CD8-positive, alpha-beta memory T cell (primary cell): ENCODE measurements at regions not wholly inside any gene's neighbourhood (a gene's known extent, or its start where the extent isn't known, plus 50 kb on each side); places are given as distances from the start of the nearest gene placed in this dataset.

ENCODE experiments used
- CTCF ChIA-PET: fragments of 350-600 bp; sonication (Branson Sonifier 250); formaldehyde crosslinking; loops from one replicate; lab custom pipeline; 2021; ENCODE audit warnings: antibody characterized with exemption; lab: Charles Lee
- POLR2A ChIA-PET: fragments of 350-600 bp; sonication (Branson Sonifier 250); formaldehyde crosslinking; loops from one replicate; lab custom pipeline; 2021; ENCODE audit warnings: antibody characterized with exemption; lab: Charles Lee
- DNase-seq, 5 donors: peaks; one replicate each; pipeline versions ENCODE4 v3.0.0 to v3.0.0-alpha.2; 2020 to 2022; ENCODE audit warnings: mixed read lengths in 1 of 5
- H3K27ac ChIP-seq: one replicate; pipeline ENCODE4 v1.7.0; 2013; ENCODE audit warnings: low read depth, mild to moderate bottlenecking, low read length, moderate library complexity
- H3K27me3 ChIP-seq: 2 replicates; pipeline ENCODE4 v1.7.0; 2013; ENCODE audit warnings: low read length, mild to moderate bottlenecking; ENCODE audit not compliant: insufficient read depth, poor library complexity, severe bottlenecking
- H3K36me3 ChIP-seq: 2 replicates; pipeline ENCODE4 v1.7.0; 2013; ENCODE audit warnings: mild to moderate bottlenecking, low read length, moderate library complexity; ENCODE audit not compliant: insufficient read depth
- H3K4me1 ChIP-seq: 2 replicates; pipeline ENCODE4 v1.7.0; 2013; ENCODE audit warnings: mild to moderate bottlenecking, low read length, moderate library complexity; ENCODE audit not compliant: insufficient read depth
- H3K4me3 ChIP-seq: 2 replicates; pipeline ENCODE4 v1.7.0; 2013; ENCODE audit warnings: mild to moderate bottlenecking, low read length
- H3K9me3 ChIP-seq: 2 replicates; pipeline ENCODE4 v1.7.0; 2013; ENCODE audit warnings: mild to moderate bottlenecking, low read length
- H3K27ac Mint-ChIP-seq, 8 donors: one replicate each; pipeline ENCODE4 v1.8.0; 2020 to 2021; ENCODE audit warnings: mixed read lengths in 8 of 8, mild to moderate bottlenecking in 6 of 8, inconsistent platforms in 3 of 8, moderate library complexity in 3 of 8
- H3K27me3 Mint-ChIP-seq, 2 donors: one replicate each; pipeline ENCODE4 v1.8.0; 2020 to 2021; ENCODE audit warnings: mixed read lengths in 2 of 2, mild to moderate bottlenecking in 1 of 2, moderate library complexity in 1 of 2
- H3K36me3 Mint-ChIP-seq, 3 donors: one replicate each; pipeline ENCODE4 v1.8.0; 2020 to 2021; ENCODE audit warnings: mixed read lengths in 3 of 3, inconsistent platforms in 1 of 3, mild to moderate bottlenecking in 1 of 3
- H3K4me1 Mint-ChIP-seq, 3 donors: one replicate each; pipeline ENCODE4 v1.8.0; 2020 to 2021; ENCODE audit warnings: mixed read lengths in 3 of 3, inconsistent platforms in 1 of 3, mild to moderate bottlenecking in 1 of 3
- H3K4me3 Mint-ChIP-seq, 7 donors: one replicate each; pipeline ENCODE4 v1.8.0; 2020 to 2021; ENCODE audit warnings: mixed read lengths in 7 of 7, mild to moderate bottlenecking in 6 of 7, moderate library complexity in 4 of 7, inconsistent platforms in 2 of 7
- H3K9me3 Mint-ChIP-seq, 5 donors: one replicate each; pipeline ENCODE4 v1.8.0; 2020 to 2022; ENCODE audit warnings: mixed read lengths in 5 of 5, mild to moderate bottlenecking in 3 of 5, moderate library complexity in 2 of 5, inconsistent platforms in 1 of 5

GRCh38 chr4:24328711-24329110 lies 255.6 kb downstream of the DHX15 start:
- no peaks in the 10 kb centered on the region for H3K36me3 Mint-ChIP-seq

DNA sequence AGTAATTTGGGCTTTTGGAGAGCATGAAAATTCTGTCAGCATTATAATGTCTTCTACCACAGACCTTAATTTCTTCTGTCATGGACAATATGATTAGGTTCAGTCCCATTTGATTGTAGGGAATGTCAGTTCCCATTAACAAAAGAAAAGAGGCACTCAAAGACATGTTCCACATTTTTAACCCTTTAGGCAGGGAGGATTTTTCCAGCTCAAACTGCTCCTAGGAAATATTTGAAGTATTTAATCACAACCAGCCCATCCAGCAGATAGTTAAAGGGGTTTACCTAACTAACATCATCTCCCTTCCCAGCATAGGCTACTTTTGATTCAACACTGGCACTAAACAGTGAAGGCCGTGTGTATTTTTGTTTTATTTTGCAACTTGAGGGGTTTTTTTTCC lies 256.0 kb downstream of the DHX15 start:
- no peak for DNase-seq
- Histone ChIP-seq H3K36me3 (no peaks in the 10 kb centered on the region), H3K27ac (no peak overlapping the region), H3K4me3 (no peak overlapping the region), H3K9me3 (no peaks in the 10 kb centered on the region), H3K4me1 (no peaks in the 10 kb centered on the region), H3K27me3 (no peaks in the 10 kb centered on the region)
- no peak overlapping the region for H3K27ac Mint-ChIP-seq
- no peak overlapping the region for H3K4me3 Mint-ChIP-seq
- H3K9me3 Mint-ChIP-seq: peaks cover 0 to 6% (median 0%) of the 10 kb centered on the region in 5 donors
- H3K4me1 Mint-ChIP-seq: no peaks in the 10 kb centered on the region
- CTCF ChIA-PET: no interaction called here
- H3K36me3 Mint-ChIP-seq: no peaks in the 10 kb centered on the region
- POLR2A ChIA-PET: no interaction called here
- no peaks in the 10 kb centered on the region for H3K27me3 Mint-ChIP-seq

More at GRCh38 chr4:24328711-24329110, 255.6 kb downstream of the DHX15 start:
- H3K9me3 Mint-ChIP-seq: peaks cover 0 to 6% (median 0%) of the 10 kb centered on the region in 5 donors
- Histone ChIP-seq H3K4me1 (no peaks in the 10 kb centered on the region), H3K27me3 (no peaks in the 10 kb centered on the region), H3K36me3 (no peaks in the 10 kb centered on the region), H3K9me3 (no peaks in the 10 kb centered on the region), H3K27ac (no peak overlapping the region), H3K4me3 (no peak overlapping the region)
- H3K4me3 Mint-ChIP-seq: no peak overlapping the region
- H3K27ac Mint-ChIP-seq: no peak overlapping the region
- H3K4me1 Mint-ChIP-seq: no peaks in the 10 kb centered on the region
- no peak for DNase-seq
- POLR2A ChIA-PET: no interaction called here
- CTCF ChIA-PET: no interaction called here
- H3K27me3 Mint-ChIP-seq: no peaks in the 10 kb centered on the region

DNA sequence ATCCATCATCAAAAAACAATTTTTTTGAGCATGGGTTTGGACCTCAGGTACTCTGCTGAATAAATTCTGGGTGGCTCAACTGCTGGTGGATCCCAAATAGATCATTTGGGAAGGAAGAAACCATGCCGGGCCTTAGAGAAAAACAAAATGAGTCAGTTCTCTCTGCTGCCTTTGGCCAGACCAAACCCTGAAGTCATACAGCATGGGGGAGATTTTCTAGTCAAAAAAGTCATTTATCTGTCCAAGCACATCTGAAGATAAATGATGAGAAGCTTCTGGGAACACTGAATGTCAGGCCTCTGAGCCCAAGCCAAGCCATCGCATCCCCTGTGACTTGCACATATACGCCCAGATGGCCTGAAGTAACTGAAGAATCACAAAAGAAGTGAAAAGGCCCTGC lies 261.4 kb downstream of the DHX15 start:
- CTCF ChIA-PET: no interaction called here
- no peak for DNase-seq
- no peak overlapping the region for H3K27ac ChIP-seq
- no peak overlapping the region for H3K4me3 ChIP-seq
- H3K36me3 ChIP-seq: no peaks in the 10 kb centered on the region
- Mint-ChIP-seq H3K4me1 (no peaks in the 10 kb centered on the region), H3K36me3 (no peaks in the 10 kb centered on the region), H3K27ac (no peak overlapping the region), H3K4me3 (no peak overlapping the region), H3K9me3 (peaks cover 0 to 6% (median 0%) of the 10 kb centered on the region in 5 donors), H3K27me3 (peaks cover 0 to 2% of the 10 kb centered on the region in 2 donors)
- no peaks in the 10 kb centered on the region for H3K27me3 ChIP-seq
- no peaks in the 10 kb centered on the region for H3K9me3 ChIP-seq
- POLR2A ChIA-PET: no interaction called here
- H3K4me1 ChIP-seq: no peaks in the 10 kb centered on the region

GRCh38 chr4:24322511-24322910 lies 261.8 kb downstream of the DHX15 start:
- POLR2A ChIA-PET: no interaction called here
- Histone ChIP-seq H3K4me1 (no peaks in the 10 kb centered on the region), H3K27ac (no peak overlapping the region), H3K9me3 (no peaks in the 10 kb centered on the region), H3K27me3 (no peaks in the 10 kb centered on the region), H3K4me3 (no peak overlapping the region), H3K36me3 (no peaks in the 10 kb centered on the region)
- Mint-ChIP-seq H3K9me3 (peaks cover 0 to 6% (median 0%) of the 10 kb centered on the region in 5 donors), H3K27ac (no peak overlapping the region), H3K36me3 (no peaks in the 10 kb centered on the region), H3K4me1 (no peaks in the 10 kb centered on the region), H3K4me3 (no peak overlapping the region), H3K27me3 (peaks cover 0 to 2% of the 10 kb centered on the region in 2 donors)
- CTCF ChIA-PET: no interaction called here
- DNase-seq: no peak

- Mint-ChIP-seq H3K27ac (no peak overlapping the region), H3K4me3 (no peak overlapping the region), H3K4me1 (no peaks in the 10 kb centered on the region), H3K27me3 (peaks cover 0 to 2% of the 10 kb centered on the region in 2 donors), H3K9me3 (peaks cover 0 to 6% (median 0%) of the 10 kb centered on the region in 5 donors), H3K36me3 (no peaks in the 10 kb centered on the region)
- Histone ChIP-seq H3K4me3 (no peak overlapping the region), H3K36me3 (no peaks in the 10 kb centered on the region), H3K27me3 (no peaks in the 10 kb centered on the region), H3K27ac (no peak overlapping the region), H3K9me3 (no peaks in the 10 kb centered on the region), H3K4me1 (no peaks in the 10 kb centered on the region)
- ChIA-PET POLR2A (no interaction called here), CTCF (no interaction called here)
- DNase-seq: no peak
Measured at GRCh38 chr4:24321616-24322015, 262.7 kb downstream of the DHX15 start.

DNA sequence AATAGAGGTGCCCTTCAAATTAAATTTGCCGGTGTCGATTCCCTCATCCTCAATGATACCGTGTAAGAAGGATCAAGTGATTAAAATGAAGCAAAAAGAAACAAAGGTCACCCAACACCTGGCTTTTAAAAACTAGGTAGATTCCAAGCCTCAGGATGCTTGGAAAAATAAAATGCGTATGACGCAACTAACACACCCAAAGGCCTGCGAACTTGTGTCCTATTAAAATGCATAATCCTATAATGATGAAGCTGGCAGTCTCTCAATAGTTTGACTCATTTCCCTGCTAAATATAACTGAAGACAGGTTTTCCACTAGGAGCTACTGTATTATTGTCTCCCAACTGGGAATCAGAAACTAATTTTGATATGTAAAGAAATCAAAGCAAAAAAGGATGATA lies 263.2 kb downstream of the DHX15 start:
- Histone ChIP-seq H3K27me3 (no peaks in the 10 kb centered on the region), H3K4me1 (no peaks in the 10 kb centered on the region), H3K9me3 (no peaks in the 10 kb centered on the region), H3K27ac (no peak overlapping the region), H3K4me3 (no peak overlapping the region), H3K36me3 (no peaks in the 10 kb centered on the region)
- Mint-ChIP-seq H3K4me1 (no peaks in the 10 kb centered on the region), H3K27ac (no peak overlapping the region), H3K27me3 (peaks cover 0 to 2% of the 10 kb centered on the region in 2 donors), H3K36me3 (no peaks in the 10 kb centered on the region), H3K9me3 (peaks cover 0 to 6% (median 0%) of the 10 kb centered on the region in 5 donors), H3K4me3 (no peak overlapping the region)
- DNase-seq: no peak
- POLR2A ChIA-PET: no interaction called here
- CTCF ChIA-PET: no interaction called here

DNA sequence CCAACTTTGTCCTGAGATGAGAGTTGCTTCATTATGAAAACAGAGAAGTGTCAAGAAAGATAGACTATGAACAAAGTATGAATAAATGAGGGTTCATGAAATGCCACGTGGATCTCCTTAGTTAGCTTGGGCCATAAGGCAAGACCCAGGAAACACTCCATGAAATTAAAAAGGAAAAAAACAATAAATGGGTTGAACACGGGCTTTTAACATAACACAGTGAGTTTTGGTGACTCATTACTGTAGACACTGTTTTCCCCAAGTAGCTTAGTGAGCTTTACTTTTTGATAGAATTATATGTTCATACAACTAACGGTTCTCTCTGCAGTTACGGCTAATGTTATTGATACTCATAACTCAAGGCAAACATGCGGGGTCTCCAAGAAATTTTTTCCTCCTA lies 265.0 kb downstream of the DHX15 start:
- ChIA-PET POLR2A (no interaction called here), CTCF (no interaction called here)
- H3K9me3 ChIP-seq: no peaks in the 10 kb centered on the region
- H3K27me3 Mint-ChIP-seq: peaks cover 0 to 2% of the 10 kb centered on the region in 2 donors
- no peaks in the 10 kb centered on the region for H3K4me1 Mint-ChIP-seq
- no peak overlapping the region for H3K4me3 ChIP-seq
- H3K4me1 ChIP-seq: no peaks in the 10 kb centered on the region
- no peaks in the 10 kb centered on the region for H3K27me3 ChIP-seq
- no peak for DNase-seq
- peaks cover 0 to 5% (median 0%) of the 10 kb centered on the region in 5 donors for H3K9me3 Mint-ChIP-seq
- H3K27ac ChIP-seq: no peak overlapping the region
- H3K27ac Mint-ChIP-seq: no peak overlapping the region
- no peaks in the 10 kb centered on the region for H3K36me3 ChIP-seq
- H3K36me3 Mint-ChIP-seq: no peaks in the 10 kb centered on the region
- H3K4me3 Mint-ChIP-seq: no peak overlapping the region

- Histone ChIP-seq H3K27ac (no peak overlapping the region), H3K36me3 (no peaks in the 10 kb centered on the region), H3K4me3 (no peak overlapping the region), H3K27me3 (no peaks in the 10 kb centered on the region), H3K4me1 (no peaks in the 10 kb centered on the region), H3K9me3 (no peaks in the 10 kb centered on the region)
- no peak overlapping the region for H3K27ac Mint-ChIP-seq
- no peaks in the 10 kb centered on the region for H3K4me1 Mint-ChIP-seq
- ChIA-PET CTCF (no interaction called here), POLR2A (no interaction called here)
- peaks cover 0 to 10% (median 2%) of the 10 kb centered on the region in 5 donors for H3K9me3 Mint-ChIP-seq
- H3K36me3 Mint-ChIP-seq: no peaks in the 10 kb centered on the region
- no peak overlapping the region for H3K4me3 Mint-ChIP-seq
- H3K27me3 Mint-ChIP-seq: peaks cover 0 to 2% of the 10 kb centered on the region in 2 donors
- no peak for DNase-seq
Measured at GRCh38 chr4:24315056-24315455, 269.3 kb downstream of the DHX15 start.
